ENCODE measurements at regions not wholly inside any gene's neighbourhood (a gene's known extent, or its start where the extent isn't known, plus 50 kb on each side); places are given as distances from the start of the nearest gene placed in this dataset.

- H3K9me3 Mint-ChIP-seq, result no peaks in the 10 kb centered on the region
- ATAC-seq (no peak), DNase-seq (ENCODE audit: low spot score) (no peak)
- TF ChIP-seq ELF4 (CRISPR knock-in tag; IDR thresholded peaks at IDR 0.05; ENCODE audit: low read depth) (no peak), SMAD4 (CRISPR knock-in tag; IDR thresholded peaks at IDR 0.05) (no peak), PRDM15 (CRISPR knock-in tag; IDR thresholded peaks at IDR 0.05) (no peak), SMAD3 (CRISPR knock-in tag; IDR thresholded peaks at IDR 0.05; ENCODE audit: borderline replicate concordance) (no peak), USF1 (CRISPR knock-in tag; IDR thresholded peaks at IDR 0.05) (no peak), AR (CRISPR knock-in tag; IDR thresholded peaks at IDR 0.05) (no peak), ZNF512 (CRISPR knock-in tag; IDR thresholded peaks at IDR 0.05; ENCODE audit: borderline replicate concordance) (no peak), E2F1 (CRISPR knock-in tag; IDR thresholded peaks at IDR 0.05) (no peak)
- no peaks in the 10 kb centered on the region for H3K36me3 Mint-ChIP-seq
- H3K27ac Mint-ChIP-seq, result no peak overlapping the region
- H3K4me3 Mint-ChIP-seq, result no peak overlapping the region
- POLR2A ChIA-PET, result no interaction called here
- CTCF ChIA-PET, result interaction anchor here (0.9 kb wide), 1 partner anchor 16 kb away, joined by 3 read pairs; no protein-coding TSS in a partner anchor
- peaks cover 4% of the 10 kb centered on the region; the same call in 1 of the 2 replicates for H3K4me1 Mint-ChIP-seq
- H3K27me3 Mint-ChIP-seq (ENCODE audit: low read depth), result no peaks in the 10 kb centered on the region; the same call in 1 of the 2 replicates
These were observed 131.5 kb upstream of the NCOR2 start for GRCh38 chr12:124698998-124699305.

GRCh38 chr12:124698211-124698997 lies 131.0 kb upstream of the NCOR2 start:
- no peak overlapping the region for H3K27ac Mint-ChIP-seq
- H3K9me3 Mint-ChIP-seq, result no peaks in the 10 kb centered on the region
- DNase-seq (ENCODE audit: low spot score) (no peak), ATAC-seq (no peak)
- ChIA-PET CTCF (interaction anchor here (0.9 kb wide), 1 partner anchor 16 kb away, joined by 3 read pairs; no protein-coding TSS in a partner anchor), POLR2A (no interaction called here)
- H3K4me3 Mint-ChIP-seq, result no peak overlapping the region
- no peaks in the 10 kb centered on the region for H3K36me3 Mint-ChIP-seq
- H3K27me3 Mint-ChIP-seq (ENCODE audit: low read depth), result no peaks in the 10 kb centered on the region; the same call in 1 of the 2 replicates
- peaks cover 4% of the 10 kb centered on the region; the same call in 1 of the 2 replicates for H3K4me1 Mint-ChIP-seq
- TF ChIP-seq OVOL2 (CRISPR knock-in tag; IDR thresholded peaks at IDR 0.05; ENCODE audit: borderline replicate concordance), result no peak
- no peak for TF ChIP-seq ELF4 (CRISPR knock-in tag; IDR thresholded peaks at IDR 0.05; ENCODE audit: low read depth)
- no peak for TF ChIP-seq CREM (CRISPR knock-in tag; IDR thresholded peaks at IDR 0.05)
- TF ChIP-seq USF2 (CRISPR knock-in tag; IDR thresholded peaks at IDR 0.05), result no peak
- no peak for TF ChIP-seq ATF3 (CRISPR knock-in tag; conservative IDR thresholded peaks at IDR 0.05)
- TF ChIP-seq ZBTB43 (CRISPR knock-in tag; IDR thresholded peaks at IDR 0.05), result no peak
- TF ChIP-seq ZNF423 (CRISPR knock-in tag; IDR thresholded peaks at IDR 0.05), result no peak
- no peak for TF ChIP-seq ATF6 (CRISPR knock-in tag; IDR thresholded peaks at IDR 0.05)
- TF ChIP-seq ZNF317 (CRISPR knock-in tag; IDR thresholded peaks at IDR 0.05; ENCODE audit: borderline replicate concordance, low read depth), result no peak
- TF ChIP-seq MLX (CRISPR knock-in tag; IDR thresholded peaks at IDR 0.05), result no peak

All from WTC11 (cell line).